ENCODE measurements at regions not wholly inside any gene's neighbourhood (a gene's known extent, or its start where the extent isn't known, plus 50 kb on each side); places are given as distances from the start of the nearest gene placed in this dataset.
A peak's percentile ranks its signal among the peaks of the same experiment; 100 is the strongest.

DNA sequence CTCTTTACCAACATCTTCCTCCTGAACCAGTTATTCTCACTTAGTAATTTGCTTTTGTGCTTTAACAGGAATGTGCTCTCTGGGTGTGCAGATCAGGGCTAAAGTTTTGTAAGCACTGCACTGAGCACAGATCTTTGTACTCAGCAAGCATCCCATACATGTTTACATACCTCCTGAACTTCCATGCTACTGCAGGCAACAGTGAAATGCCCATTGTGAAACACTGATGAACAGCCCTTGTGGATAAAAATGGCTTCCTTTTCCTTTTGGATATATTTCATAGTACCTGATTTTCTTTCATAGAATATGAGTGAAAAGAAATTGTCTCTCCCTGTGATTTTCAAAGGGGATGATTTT is 855.9 kb downstream of the MCTP2 start (continued):
- TF ChIP-seq, protein P1, sequence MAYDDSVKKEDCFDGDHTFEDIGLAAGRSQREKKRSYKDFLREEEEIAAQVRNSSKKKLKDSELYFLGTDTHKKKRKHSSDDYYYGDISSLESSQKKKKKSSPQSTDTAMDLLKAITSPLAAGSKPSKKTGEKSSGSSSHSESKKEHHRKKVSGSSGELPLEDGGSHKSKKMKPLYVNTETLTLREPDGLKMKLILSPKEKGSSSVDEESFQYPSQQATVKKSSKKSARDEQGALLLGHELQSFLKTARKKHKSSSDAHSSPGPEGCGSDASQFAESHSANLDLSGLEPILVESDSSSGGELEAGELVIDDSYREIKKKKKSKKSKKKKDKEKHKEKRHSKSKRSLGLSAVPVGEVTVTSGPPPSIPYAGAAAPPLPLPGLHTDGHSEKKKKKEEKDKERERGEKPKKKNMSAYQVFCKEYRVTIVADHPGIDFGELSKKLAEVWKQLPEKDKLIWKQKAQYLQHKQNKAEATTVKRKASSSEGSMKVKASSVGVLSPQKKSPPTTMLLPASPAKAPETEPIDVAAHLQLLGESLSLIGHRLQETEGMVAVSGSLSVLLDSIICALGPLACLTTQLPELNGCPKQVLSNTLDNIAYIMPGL (CRISPR knock-in tag; IDR thresholded peaks at IDR 0.05), result no peak
- TF ChIP-seq FOXP4 (CRISPR knock-in tag; IDR thresholded peaks at IDR 0.05) (no peak), NR1H2 (CRISPR knock-in tag; IDR thresholded peaks at IDR 0.05) (no peak), GABPB1 (CRISPR knock-in tag; IDR thresholded peaks at IDR 0.05) (no peak), HMGA2 (CRISPR knock-in tag; IDR thresholded peaks at IDR 0.05) (no peak), E2F4 (CRISPR knock-in tag; IDR thresholded peaks at IDR 0.05; ENCODE audit: borderline replicate concordance, low read depth) (no peak)

DNA sequence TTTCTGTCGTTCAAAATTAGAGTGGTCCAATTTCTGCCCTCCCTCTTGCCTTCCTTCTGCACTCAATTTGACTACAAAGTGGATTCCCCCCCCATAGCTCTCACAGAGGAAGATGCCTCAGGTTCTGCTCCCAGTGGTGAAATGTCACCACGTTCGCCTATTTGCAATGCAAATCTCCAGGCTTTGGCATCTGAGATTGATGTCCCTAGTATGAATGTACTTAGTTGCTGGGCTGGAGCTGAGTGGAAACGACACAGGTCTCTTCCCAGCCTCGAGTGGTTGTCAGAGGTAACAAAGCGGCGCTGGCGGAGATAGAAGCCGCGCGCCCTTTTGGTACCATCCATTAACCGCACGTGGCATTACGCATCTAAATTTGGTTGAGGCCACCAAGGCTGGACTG is 860.1 kb downstream of the MCTP2 start:
- TF ChIP-seq FOXJ3 (CRISPR knock-in tag; IDR thresholded peaks at IDR 0.05; ENCODE audit: borderline replicate concordance), result no peak
- no peak overlapping the region for H3K27ac Mint-ChIP-seq
- H3K4me3 Mint-ChIP-seq, result no peak overlapping the region
- H3K27me3 Mint-ChIP-seq (ENCODE audit: low read depth), result no peaks in the 10 kb centered on the region
- ChIA-PET CTCF (no interaction called here), POLR2A (interaction anchor here (0.6 kb wide), 1 partner anchor 35 kb away, joined by 3 read pairs; no protein-coding TSS in a partner anchor)
- ATAC-seq (peak; percentile 43), DNase-seq (ENCODE audit: low spot score) (peak; percentile 10)
- peaks cover 12% of the 10 kb centered on the region for H3K4me1 Mint-ChIP-seq
- peaks cover 10% of the 10 kb centered on the region; the same call in 1 of the 2 replicates for H3K9me3 Mint-ChIP-seq
- no peaks in the 10 kb centered on the region for H3K36me3 Mint-ChIP-seq

DNA sequence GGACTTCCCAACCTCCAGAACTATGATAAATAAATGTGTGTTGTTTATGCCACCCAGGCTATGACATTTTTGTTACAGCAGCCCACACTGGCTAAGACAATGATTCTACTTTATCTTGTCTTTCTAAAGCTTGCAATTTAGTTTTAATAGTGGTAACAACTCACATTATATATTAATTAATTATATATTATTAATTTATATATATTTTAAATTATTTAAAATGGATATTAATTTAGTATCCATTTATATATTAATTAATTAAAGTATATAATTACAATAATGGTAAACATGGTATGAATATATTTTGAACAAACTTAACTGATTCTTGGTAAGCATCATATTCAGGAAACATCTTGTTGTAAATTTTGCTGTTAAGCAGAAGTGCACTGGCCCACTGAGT is 863.9 kb downstream of the MCTP2 start:
- ChIA-PET CTCF (no interaction called here), POLR2A (no interaction called here)
- Mint-ChIP-seq H3K27ac (no peak overlapping the region), H3K4me1 (peaks cover 9% of the 10 kb centered on the region), H3K9me3 (no peaks in the 10 kb centered on the region), H3K4me3 (no peak overlapping the region), H3K27me3 (ENCODE audit: low read depth) (no peaks in the 10 kb centered on the region), H3K36me3 (no peaks in the 10 kb centered on the region)
- DNase-seq (ENCODE audit: low spot score) (no peak), ATAC-seq (no peak)
- no peak for TF ChIP-seq USF1 (CRISPR knock-in tag; IDR thresholded peaks at IDR 0.05)
- TF ChIP-seq HMGA2 (CRISPR knock-in tag; IDR thresholded peaks at IDR 0.05), result peak; percentile 95

- no peaks in the 10 kb centered on the region for H3K9me3 Mint-ChIP-seq
- no peak overlapping the region for H3K27ac Mint-ChIP-seq
- CTCF ChIA-PET, result no interaction called here
- H3K27me3 Mint-ChIP-seq (ENCODE audit: low read depth), result no peaks in the 10 kb centered on the region
- H3K4me1 Mint-ChIP-seq, result peaks cover 2% of the 10 kb centered on the region
- DNase-seq (ENCODE audit: low spot score) (no peak), ATAC-seq (no peak)
- POLR2A ChIA-PET, result no interaction called here
- no peak for TF ChIP-seq ZNF121 (CRISPR knock-in tag; IDR thresholded peaks at IDR 0.05)
- TF ChIP-seq, protein P2, sequence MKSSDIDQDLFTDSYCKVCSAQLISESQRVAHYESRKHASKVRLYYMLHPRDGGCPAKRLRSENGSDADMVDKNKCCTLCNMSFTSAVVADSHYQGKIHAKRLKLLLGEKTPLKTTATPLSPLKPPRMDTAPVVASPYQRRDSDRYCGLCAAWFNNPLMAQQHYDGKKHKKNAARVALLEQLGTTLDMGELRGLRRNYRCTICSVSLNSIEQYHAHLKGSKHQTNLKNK (CRISPR knock-in tag; IDR thresholded peaks at IDR 0.05), result no peak
- TF ChIP-seq JUN (CRISPR knock-in tag; IDR thresholded peaks at IDR 0.05), result no peak
- TF ChIP-seq GRHL2 (CRISPR knock-in tag; IDR thresholded peaks at IDR 0.05; ENCODE audit: insufficient replicate concordance, severe bottlenecking), result no peak
- TF ChIP-seq IRF2 (CRISPR knock-in tag; IDR thresholded peaks at IDR 0.05; ENCODE audit: borderline replicate concordance, low read depth), result no peak
- TF ChIP-seq NFATC4 (CRISPR knock-in tag; IDR thresholded peaks at IDR 0.05), result no peak
- no peak for TF ChIP-seq RELA (CRISPR knock-in tag; IDR thresholded peaks at IDR 0.05; ENCODE audit: borderline replicate concordance)
- H3K4me3 Mint-ChIP-seq, result no peak overlapping the region
- H3K36me3 Mint-ChIP-seq, result no peaks in the 10 kb centered on the region
Measured at GRCh38 chr15:95096651-95097050, 865.3 kb downstream of the MCTP2 start.
